ENCODE measurements at regions not wholly inside any gene's neighbourhood (a gene's known extent, or its start where the extent isn't known, plus 50 kb on each side); places are given as distances from the start of the nearest gene placed in this dataset.
"Not testable (repeated sequence)": the region's sequence is repeated elsewhere in the genome, so short reads cannot be mapped to it uniquely, and the experiment has no call there.

DNA sequence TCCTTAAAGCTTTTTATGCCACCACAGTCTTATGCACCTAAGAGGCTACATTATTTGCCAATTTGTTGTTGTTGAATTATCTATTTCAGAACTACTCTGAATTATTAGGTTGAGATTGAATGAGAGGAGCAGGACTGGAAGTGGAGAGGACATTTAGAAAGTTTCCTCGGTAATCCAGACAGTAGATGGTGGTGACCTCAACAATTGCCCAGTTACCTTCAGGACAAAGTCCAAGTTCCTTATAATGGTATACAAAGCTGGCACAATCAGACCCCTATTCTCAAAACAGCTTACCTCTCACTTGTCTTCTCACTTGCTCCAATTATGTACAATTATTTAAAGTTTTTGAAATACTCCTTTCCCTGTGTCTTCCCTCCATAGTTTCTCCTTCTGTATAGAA is 93.3 kb upstream of the NBPF9 start:
- H4K20me1 ChIP-seq (ENCODE audit: insufficient read depth); H3K27ac ChIP-seq; H3K9me2 ChIP-seq (ENCODE audit: insufficient read depth); H2AFZ ChIP-seq; H3K9me3 ChIP-seq (ENCODE audit: insufficient read depth, low read depth); H3K4me2 ChIP-seq; H3K79me2 ChIP-seq (ENCODE audit: low read depth); BruUV-seq (replicated peaks); intact Hi-C loops (cut with micrococcal nuclease; ENCODE audit: unreplicated experiment); H3K36me3 ChIP-seq (ENCODE audit: low read depth); H3K4me1 ChIP-seq (replicated peaks; ENCODE audit: insufficient read depth); H3K4me3 ChIP-seq; H3K27me3 ChIP-seq (ENCODE audit: insufficient read depth, low read depth); POLR2A ChIA-PET (ENCODE audit: unreplicated experiment); DNase-seq; H3F3A ChIP-seq (ENCODE audit: insufficient read depth, low read depth); CTCF ChIA-PET: not testable (repeated sequence)

DNA sequence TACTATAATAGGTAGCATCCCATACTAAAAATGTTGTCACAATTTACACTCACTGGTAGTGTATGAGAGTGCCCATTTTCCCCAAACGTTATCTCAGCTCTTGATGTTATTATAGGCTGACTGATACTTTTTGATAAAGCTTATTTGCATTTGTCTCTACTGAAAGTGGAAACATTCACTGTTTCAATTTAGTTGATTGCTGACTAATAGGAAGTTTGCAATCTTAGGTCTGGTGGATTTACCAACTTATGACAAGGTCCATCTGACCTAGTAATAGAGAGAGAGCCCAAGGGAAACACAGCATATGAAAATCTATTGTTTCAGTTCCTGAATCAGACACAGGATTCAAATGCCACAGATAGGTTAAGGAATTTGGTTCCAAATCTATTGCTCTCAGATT is 97.2 kb upstream of the NBPF9 start:
- H3K9me3 ChIP-seq (ENCODE audit: insufficient read depth, low read depth); H3F3A ChIP-seq (ENCODE audit: insufficient read depth, low read depth); H3K79me2 ChIP-seq (ENCODE audit: low read depth); H4K20me1 ChIP-seq (ENCODE audit: insufficient read depth); BruUV-seq (replicated peaks); H2AFZ ChIP-seq; H3K27me3 ChIP-seq (ENCODE audit: insufficient read depth, low read depth); H3K4me1 ChIP-seq (replicated peaks; ENCODE audit: insufficient read depth); H3K4me2 ChIP-seq; H3K4me3 ChIP-seq; POLR2A ChIA-PET (ENCODE audit: unreplicated experiment); H3K9me2 ChIP-seq (ENCODE audit: insufficient read depth); H3K36me3 ChIP-seq (ENCODE audit: low read depth); intact Hi-C loops (cut with micrococcal nuclease; ENCODE audit: unreplicated experiment); H3K27ac ChIP-seq; CTCF ChIA-PET: not testable (repeated sequence)
- DNase-seq: peak in 1 of 2 experiments; percentile 32

DNA sequence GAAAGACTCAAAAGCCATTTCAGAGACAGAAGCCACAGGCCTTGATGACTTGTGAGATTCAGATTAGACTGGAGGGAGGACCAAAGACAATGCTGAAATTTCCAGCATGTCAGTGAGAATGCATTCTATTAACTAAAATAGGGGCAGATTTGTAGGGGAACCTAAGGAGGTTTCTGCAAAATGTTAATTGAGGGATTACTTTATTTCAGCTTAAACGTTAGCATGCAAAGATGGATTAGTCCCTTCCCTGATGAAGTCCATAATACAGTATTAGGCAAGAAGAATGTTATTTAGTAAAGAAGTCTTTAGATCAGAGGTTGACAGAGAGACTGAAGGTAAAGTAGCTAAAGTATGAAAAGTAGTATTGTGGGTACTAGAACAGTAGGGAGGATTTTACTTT is 98.9 kb upstream of the NBPF9 start:
- H3K27ac ChIP-seq; H3K4me3 ChIP-seq; POLR2A ChIA-PET (ENCODE audit: unreplicated experiment); H3F3A ChIP-seq (ENCODE audit: insufficient read depth, low read depth); H2AFZ ChIP-seq; H3K9me2 ChIP-seq (ENCODE audit: insufficient read depth); H3K4me1 ChIP-seq (replicated peaks; ENCODE audit: insufficient read depth); CTCF ChIA-PET; H4K20me1 ChIP-seq (ENCODE audit: insufficient read depth); BruUV-seq (replicated peaks); H3K4me2 ChIP-seq; intact Hi-C loops (cut with micrococcal nuclease; ENCODE audit: unreplicated experiment); H3K27me3 ChIP-seq (ENCODE audit: insufficient read depth, low read depth); DNase-seq; H3K9me3 ChIP-seq (ENCODE audit: insufficient read depth, low read depth); H3K36me3 ChIP-seq (ENCODE audit: low read depth); H3K79me2 ChIP-seq (ENCODE audit: low read depth): not testable (repeated sequence)

DNA sequence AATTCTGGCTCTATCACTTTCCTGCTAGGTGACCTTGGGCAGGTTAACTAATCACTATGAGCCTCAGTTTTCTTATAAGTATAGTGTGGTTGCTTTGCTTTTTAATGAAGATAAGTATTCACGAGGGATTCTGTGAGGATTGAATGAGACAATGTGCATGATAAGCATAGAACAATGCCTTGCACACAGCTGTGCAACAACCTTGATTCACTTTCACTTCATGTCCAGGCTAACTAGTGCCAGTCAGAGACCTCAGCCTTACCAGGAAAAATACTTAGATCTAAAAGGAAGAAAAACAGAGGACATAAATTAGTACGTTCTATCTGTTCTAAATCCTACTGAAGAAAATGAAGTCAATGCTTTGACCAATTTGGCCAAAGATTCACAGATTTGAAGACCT is 101.0 kb upstream of the NBPF9 start:
- H3K4me2 ChIP-seq; H3K9me3 ChIP-seq (ENCODE audit: insufficient read depth, low read depth); CTCF ChIA-PET; H3K36me3 ChIP-seq (ENCODE audit: low read depth); H3K79me2 ChIP-seq (ENCODE audit: low read depth); H3F3A ChIP-seq (ENCODE audit: insufficient read depth, low read depth); H2AFZ ChIP-seq; intact Hi-C loops (cut with micrococcal nuclease; ENCODE audit: unreplicated experiment); H3K4me3 ChIP-seq; H3K27ac ChIP-seq; BruUV-seq (replicated peaks); H3K27me3 ChIP-seq (ENCODE audit: insufficient read depth, low read depth); DNase-seq; POLR2A ChIA-PET (ENCODE audit: unreplicated experiment); H3K4me1 ChIP-seq (replicated peaks; ENCODE audit: insufficient read depth); H4K20me1 ChIP-seq (ENCODE audit: insufficient read depth); H3K9me2 ChIP-seq (ENCODE audit: insufficient read depth): not testable (repeated sequence)

DNA sequence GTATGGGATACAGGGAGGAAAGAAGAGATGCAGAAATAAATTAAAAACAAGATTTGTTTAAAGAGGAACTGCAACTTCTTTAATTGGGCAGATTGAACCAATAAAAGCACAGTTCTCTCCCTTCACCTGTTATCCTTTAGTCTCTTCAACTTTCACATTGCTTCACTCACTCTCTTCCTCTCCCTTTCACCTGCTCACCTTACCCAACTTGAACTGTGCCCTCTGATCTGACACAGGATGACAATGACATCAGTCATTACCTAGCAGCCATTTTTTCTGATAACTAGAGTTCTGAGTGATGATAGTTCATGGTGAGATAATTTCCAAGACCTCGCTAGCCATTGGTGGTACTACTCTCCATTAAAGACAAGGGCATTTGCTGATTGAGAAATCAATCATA is 105.5 kb upstream of the NBPF9 start:
- DNase-seq; H3K9me3 ChIP-seq (ENCODE audit: insufficient read depth, low read depth); H3K27me3 ChIP-seq (ENCODE audit: insufficient read depth, low read depth); H3K9me2 ChIP-seq (ENCODE audit: insufficient read depth); H3K36me3 ChIP-seq (ENCODE audit: low read depth); H3K4me3 ChIP-seq; H3K79me2 ChIP-seq (ENCODE audit: low read depth); CTCF ChIA-PET; H2AFZ ChIP-seq; POLR2A ChIA-PET (ENCODE audit: unreplicated experiment); H3K4me1 ChIP-seq (replicated peaks; ENCODE audit: insufficient read depth); H4K20me1 ChIP-seq (ENCODE audit: insufficient read depth); H3K4me2 ChIP-seq; H3F3A ChIP-seq (ENCODE audit: insufficient read depth, low read depth); intact Hi-C loops (cut with micrococcal nuclease; ENCODE audit: unreplicated experiment); BruUV-seq (replicated peaks); H3K27ac ChIP-seq: not testable (repeated sequence)

DNA sequence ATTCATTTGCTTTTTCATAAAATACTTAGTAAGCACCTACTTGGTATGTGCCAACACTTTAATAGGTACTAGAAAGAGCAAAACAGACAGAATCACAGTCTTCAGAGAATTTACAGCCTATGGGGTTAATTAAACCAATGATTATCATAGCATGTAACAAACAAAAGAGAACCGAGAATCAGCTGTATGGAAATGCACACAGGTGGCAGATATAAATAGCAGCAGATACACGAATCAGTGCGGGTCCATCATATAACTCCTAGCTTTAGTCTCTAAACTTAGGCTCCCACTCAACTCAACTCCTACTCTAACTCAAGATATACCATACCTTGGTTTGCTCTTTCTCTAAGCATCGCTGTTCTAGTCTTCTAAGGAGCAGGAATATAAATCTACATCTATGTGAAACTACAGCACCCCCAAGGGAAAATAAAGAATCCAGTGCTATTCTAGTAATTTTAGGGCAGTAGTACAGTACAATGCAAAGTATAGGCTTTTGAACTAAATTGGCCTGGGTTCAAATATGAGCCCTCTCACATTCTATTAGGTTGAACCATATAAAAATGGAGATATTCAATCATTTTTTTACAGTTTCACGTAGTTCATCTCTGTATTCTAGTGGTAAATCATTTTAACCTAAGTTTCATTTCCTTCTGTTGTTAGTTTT is 108.5 kb upstream of the NBPF9 start:
- BruUV-seq (replicated peaks); H3K27ac ChIP-seq; CTCF ChIA-PET; H3K79me2 ChIP-seq (ENCODE audit: low read depth); H4K20me1 ChIP-seq (ENCODE audit: insufficient read depth); H3K36me3 ChIP-seq (ENCODE audit: low read depth); H3K4me3 ChIP-seq; H3K4me1 ChIP-seq (replicated peaks; ENCODE audit: insufficient read depth); H3K9me3 ChIP-seq (ENCODE audit: insufficient read depth, low read depth); intact Hi-C loops (cut with micrococcal nuclease; ENCODE audit: unreplicated experiment); H3K9me2 ChIP-seq (ENCODE audit: insufficient read depth); POLR2A ChIA-PET (ENCODE audit: unreplicated experiment); DNase-seq; H3K4me2 ChIP-seq; H2AFZ ChIP-seq; H3K27me3 ChIP-seq (ENCODE audit: insufficient read depth, low read depth); H3F3A ChIP-seq (ENCODE audit: insufficient read depth, low read depth): not testable (repeated sequence)

DNA sequence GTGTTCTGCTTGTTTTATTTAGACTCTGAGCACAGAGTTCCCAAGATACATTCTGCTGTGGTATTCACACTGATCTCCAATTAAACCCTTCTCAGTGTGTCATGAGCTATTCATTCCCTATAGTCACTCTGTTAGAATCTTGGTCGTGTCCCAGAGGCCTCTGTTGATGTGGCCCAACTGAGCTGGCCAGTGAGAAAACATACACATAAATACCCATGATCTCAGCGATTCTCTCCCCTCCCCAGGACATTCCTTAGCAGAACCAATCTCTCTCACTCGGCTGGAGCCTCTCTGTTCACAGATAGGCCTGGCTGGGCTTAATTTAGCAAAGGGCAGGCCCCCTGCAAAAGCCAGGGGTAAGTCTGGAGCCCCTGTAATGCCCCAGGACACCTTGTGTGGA is 109.6 kb upstream of the NBPF9 start:
- CTCF ChIA-PET; BruUV-seq (replicated peaks); H3K4me1 ChIP-seq (replicated peaks; ENCODE audit: insufficient read depth); DNase-seq; H3K9me3 ChIP-seq (ENCODE audit: insufficient read depth, low read depth); H3K79me2 ChIP-seq (ENCODE audit: low read depth); H3K9me2 ChIP-seq (ENCODE audit: insufficient read depth); POLR2A ChIA-PET (ENCODE audit: unreplicated experiment); H2AFZ ChIP-seq; H3K36me3 ChIP-seq (ENCODE audit: low read depth); H3K27ac ChIP-seq; intact Hi-C loops (cut with micrococcal nuclease; ENCODE audit: unreplicated experiment); H3K27me3 ChIP-seq (ENCODE audit: insufficient read depth, low read depth); H4K20me1 ChIP-seq (ENCODE audit: insufficient read depth); H3K4me3 ChIP-seq; H3K4me2 ChIP-seq; H3F3A ChIP-seq (ENCODE audit: insufficient read depth, low read depth): not testable (repeated sequence)

DNA sequence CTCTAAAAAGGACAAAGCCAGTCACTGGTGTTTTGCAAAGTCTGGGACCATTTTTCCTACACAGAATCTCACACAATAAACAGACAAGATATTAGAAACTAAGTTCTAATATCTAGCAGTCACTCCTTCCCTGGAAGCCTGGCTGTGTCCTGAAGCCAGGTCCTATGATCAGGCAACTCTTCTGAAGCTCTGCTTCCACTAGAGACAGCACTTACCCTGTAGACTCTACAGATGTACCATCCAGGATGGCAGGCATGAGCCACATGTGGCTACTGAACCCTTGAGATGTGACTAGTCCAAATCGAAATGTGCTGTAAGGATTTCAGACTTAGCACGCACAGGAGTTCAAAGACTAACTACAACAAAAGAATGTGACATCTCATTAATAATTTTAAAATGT is 110.3 kb upstream of the NBPF9 start:
- H4K20me1 ChIP-seq (ENCODE audit: insufficient read depth); H3F3A ChIP-seq (ENCODE audit: insufficient read depth, low read depth); H3K36me3 ChIP-seq (ENCODE audit: low read depth); intact Hi-C loops (cut with micrococcal nuclease; ENCODE audit: unreplicated experiment); H3K79me2 ChIP-seq (ENCODE audit: low read depth); H2AFZ ChIP-seq; BruUV-seq (replicated peaks); H3K27ac ChIP-seq; H3K4me3 ChIP-seq; H3K9me2 ChIP-seq (ENCODE audit: insufficient read depth); CTCF ChIA-PET; H3K4me2 ChIP-seq; POLR2A ChIA-PET (ENCODE audit: unreplicated experiment); H3K4me1 ChIP-seq (replicated peaks; ENCODE audit: insufficient read depth); H3K27me3 ChIP-seq (ENCODE audit: insufficient read depth, low read depth); DNase-seq; H3K9me3 ChIP-seq (ENCODE audit: insufficient read depth, low read depth): not testable (repeated sequence)

Data from PC-9 (cell line).